Suprapubic skin (tissue), 4 donors: ENCODE measurements at regions not wholly inside any gene's neighbourhood (a gene's known extent, or its start where the extent isn't known, plus 50 kb on each side); places are given as distances from the start of the nearest gene placed in this dataset.

Source experiments
- CTCF ChIP-seq, 2 donors: fragments of 200-600 bp in 1 of 2; fragments of 450-650 bp in 1 of 2; sonication (generic) in 1 of 2; IDR thresholded peaks; one replicate each; pipeline ENCODE4 v1.5.1; 2016 to 2019; ENCODE audit warnings: antibody characterized with exemption in 2 of 2, mild to moderate bottlenecking in 1 of 2, moderate library complexity in 1 of 2
- EP300 ChIP-seq: sonication (generic); formaldehyde crosslinking; IDR thresholded peaks from one replicate; pipeline ENCODE4 v1.6.1; 2017; ENCODE audit warnings: antibody characterized with exemption
- POLR2A ChIP-seq, 2 donors: fragments of 450-650 bp; IDR thresholded peaks; one replicate each; pipeline ENCODE4 v1.6.1; 2017; ENCODE audit warnings: antibody characterized with exemption in 2 of 2, mild to moderate bottlenecking in 2 of 2, moderate library complexity in 2 of 2
- POLR2AphosphoS5 ChIP-seq, 3 donors: sonication (generic); formaldehyde crosslinking; IDR thresholded peaks; one replicate each; pipeline ENCODE4 v1.6.1; 2017; ENCODE audit warnings: antibody characterized with exemption in 3 of 3

- TF ChIP-seq POLR2AphosphoS5 (IDR thresholded peaks at IDR 0.05) (no peak), POLR2A (IDR thresholded peaks at IDR 0.05) (no peak), CTCF (IDR thresholded peaks at IDR 0.05) (no peak), EP300 (no peak)
Measured at GRCh38 chr13:58908019-58908679, 1255.6 kb downstream of the DIAPH3 start.
